Suprapubic skin (tissue), 4 donors: ENCODE measurements at regions not wholly inside any gene's neighbourhood (a gene's known extent, or its start where the extent isn't known, plus 50 kb on each side); places are given as distances from the start of the nearest gene placed in this dataset.
"Not testable (repeated sequence)": the region's sequence is repeated elsewhere in the genome, so short reads cannot be mapped to it uniquely, and the experiment has no call there.

ENCODE experiments used
- DNase-seq, 2 donors: peaks; one replicate each; pipeline ENCODE4 v3.0.0-alpha.2; 2019; ENCODE audit warnings: low spot score in 2 of 2
- H3K27ac ChIP-seq: fragments of 200-600 bp; sonication (generic); one replicate; pipeline ENCODE4 v1.5.1; 2019
- H3K27me3 ChIP-seq: fragments of 200-600 bp; sonication (generic); one replicate; pipeline ENCODE4 v1.5.1; 2019
- H3K36me3 ChIP-seq: fragments of 200-600 bp; sonication (generic); one replicate; pipeline ENCODE4 v1.5.1; 2019
- H3K4me1 ChIP-seq: fragments of 200-600 bp; sonication (generic); one replicate; pipeline ENCODE4 v1.5.1; 2019
- H3K4me3 ChIP-seq: fragments of 200-600 bp; sonication (generic); one replicate; pipeline ENCODE4 v1.5.1; 2019; ENCODE audit warnings: mild to moderate bottlenecking
- H3K9me3 ChIP-seq: fragments of 200-600 bp; sonication (generic); one replicate; pipeline ENCODE4 v1.5.1; 2019
- CTCF ChIP-seq, 2 donors: fragments of 200-600 bp in 1 of 2; fragments of 450-650 bp in 1 of 2; sonication (generic) in 1 of 2; IDR thresholded peaks; one replicate each; pipeline ENCODE4 v1.5.1; 2016 to 2019; ENCODE audit warnings: antibody characterized with exemption in 2 of 2, mild to moderate bottlenecking in 1 of 2, moderate library complexity in 1 of 2
- EP300 ChIP-seq: sonication (generic); formaldehyde crosslinking; IDR thresholded peaks from one replicate; pipeline ENCODE4 v1.6.1; 2017; ENCODE audit warnings: antibody characterized with exemption
- POLR2A ChIP-seq, 2 donors: fragments of 450-650 bp; IDR thresholded peaks; one replicate each; pipeline ENCODE4 v1.6.1; 2017; ENCODE audit warnings: antibody characterized with exemption in 2 of 2, mild to moderate bottlenecking in 2 of 2, moderate library complexity in 2 of 2
- POLR2AphosphoS5 ChIP-seq, 3 donors: sonication (generic); formaldehyde crosslinking; IDR thresholded peaks; one replicate each; pipeline ENCODE4 v1.6.1; 2017; ENCODE audit warnings: antibody characterized with exemption in 3 of 3
- WGBS: methylation state at CpG from one replicate; pipeline ENCODE4 v1.1.5; 2018; 5-methylcytosine and 5-hydroxymethylcytosine counted together

- no peaks in the 10 kb centered on the region for H3K27me3 ChIP-seq
- TF ChIP-seq CTCF (IDR thresholded peaks at IDR 0.05) (no peak), POLR2AphosphoS5 (IDR thresholded peaks at IDR 0.05) (no peak), POLR2A (IDR thresholded peaks at IDR 0.05) (no peak), EP300 (no peak)
- 91% methylated on average over 10 of the region's 10 CpGs for WGBS
- no peaks in the 10 kb centered on the region for H3K36me3 ChIP-seq
- H3K9me3 ChIP-seq: no peaks in the 10 kb centered on the region
- H3K4me1 ChIP-seq: no peaks in the 10 kb centered on the region
- H3K27ac ChIP-seq: no peak overlapping the region
- DNase-seq: peak in 1 of 2 donors; percentile 44
- H3K4me3 ChIP-seq: no peak overlapping the region
These were observed 86.7 kb upstream of the XYLT1 start for GRCh38 chr16:17557480-17557879.

- Histone ChIP-seq H3K9me3 (no peaks in the 10 kb centered on the region), H3K27ac (no peak overlapping the region), H3K4me3 (no peak overlapping the region), H3K36me3 (no peaks in the 10 kb centered on the region), H3K27me3 (no peaks in the 10 kb centered on the region), H3K4me1 (no peaks in the 10 kb centered on the region)
- WGBS: 13% methylated on average over 7 of the region's 7 CpGs
- peak in 1 of 2 donors; percentile 32 for TF ChIP-seq CTCF (IDR thresholded peaks at IDR 0.05)
- no peak for TF ChIP-seq POLR2A (IDR thresholded peaks at IDR 0.05)
- DNase-seq: peak in 1 of 2 donors; percentile 12
These were observed 85.7 kb upstream of the XYLT1 start for GRCh38 chr16:17556276-17557052.

- Histone ChIP-seq H3K9me3 (no peaks in the 10 kb centered on the region), H3K4me3 (no peak overlapping the region)
These were observed 84.4 kb upstream of the XYLT1 start for GRCh38 chr16:17555176-17555575.

GRCh38 chr16:17552351-17552750 lies 81.6 kb upstream of the XYLT1 start:
- WGBS: 72% methylated on average over 5 of the region's 5 CpGs
- DNase-seq: no peak

More at GRCh38 chr16:17555176-17555575, 84.4 kb upstream of the XYLT1 start:
- no peaks in the 10 kb centered on the region for H3K4me1 ChIP-seq
- no peaks in the 10 kb centered on the region for H3K36me3 ChIP-seq
- H3K27me3 ChIP-seq: no peaks in the 10 kb centered on the region
- TF ChIP-seq POLR2AphosphoS5 (IDR thresholded peaks at IDR 0.05) (no peak), EP300 (no peak), POLR2A (IDR thresholded peaks at IDR 0.05) (no peak), CTCF (IDR thresholded peaks at IDR 0.05) (no peak)
- DNase-seq: no peak
- H3K27ac ChIP-seq: no peak overlapping the region
- 68% methylated on average over 5 of the region's 5 CpGs for WGBS

GRCh38 chr16:17551682-17552081 lies 80.9 kb upstream of the XYLT1 start:
- not testable (repeated sequence) for DNase-seq, H3K27ac ChIP-seq, H3K4me3 ChIP-seq, H3K36me3 ChIP-seq, H3K27me3 ChIP-seq, H3K4me1 ChIP-seq, H3K9me3 ChIP-seq
- WGBS: 82% methylated on average over 6 of the region's 6 CpGs

More at GRCh38 chr16:17552351-17552750, 81.6 kb upstream of the XYLT1 start:
- H3K36me3 ChIP-seq: no peaks in the 10 kb centered on the region
- no peak for TF ChIP-seq POLR2AphosphoS5 (IDR thresholded peaks at IDR 0.05)
- no peak for TF ChIP-seq EP300
- no peak for TF ChIP-seq POLR2A (IDR thresholded peaks at IDR 0.05)
- TF ChIP-seq CTCF (IDR thresholded peaks at IDR 0.05): no peak
- H3K4me1 ChIP-seq: no peaks in the 10 kb centered on the region
- no peak overlapping the region for H3K27ac ChIP-seq
- no peaks in the 10 kb centered on the region for H3K27me3 ChIP-seq
- no peaks in the 10 kb centered on the region for H3K9me3 ChIP-seq
- H3K4me3 ChIP-seq: no peak overlapping the region

- no peaks in the 10 kb centered on the region for H3K27me3 ChIP-seq
- no peak overlapping the region for H3K27ac ChIP-seq
- no peak overlapping the region for H3K4me3 ChIP-seq
- 67% methylated on average over 4 of the region's 4 CpGs for WGBS
- no peaks in the 10 kb centered on the region for H3K36me3 ChIP-seq
- DNase-seq: no peak
- no peak for TF ChIP-seq POLR2A (IDR thresholded peaks at IDR 0.05)
- TF ChIP-seq EP300: no peak
- no peaks in the 10 kb centered on the region for H3K9me3 ChIP-seq
- no peaks in the 10 kb centered on the region for H3K4me1 ChIP-seq
These were observed 78.1 kb upstream of the XYLT1 start for GRCh38 chr16:17548825-17549224.
